ENCODE measurements at regions not wholly inside any gene's neighbourhood (a gene's known extent, or its start where the extent isn't known, plus 50 kb on each side); places are given as distances from the start of the nearest gene placed in this dataset.

DNA sequence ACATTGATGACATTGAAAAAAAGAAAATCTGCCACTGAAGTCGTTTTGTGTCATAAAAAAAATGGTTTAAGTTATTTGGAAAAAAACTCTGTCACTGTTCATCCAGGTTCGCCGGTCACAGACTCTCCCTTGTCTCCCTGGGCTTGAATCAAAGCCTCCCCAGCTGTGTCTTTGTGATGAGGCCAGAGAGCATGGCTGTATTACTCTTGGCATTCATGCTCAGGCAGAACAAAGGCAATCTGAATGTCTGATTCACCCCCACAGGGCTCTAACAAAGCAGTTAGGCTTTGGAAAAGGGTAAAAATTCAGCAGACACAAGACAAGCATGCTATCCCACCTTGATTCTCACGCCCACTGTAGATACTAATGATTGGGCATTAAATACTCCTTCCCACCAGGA, 304.3 kb upstream of the PLD5 start:
- TF ChIP-seq, protein P1, sequence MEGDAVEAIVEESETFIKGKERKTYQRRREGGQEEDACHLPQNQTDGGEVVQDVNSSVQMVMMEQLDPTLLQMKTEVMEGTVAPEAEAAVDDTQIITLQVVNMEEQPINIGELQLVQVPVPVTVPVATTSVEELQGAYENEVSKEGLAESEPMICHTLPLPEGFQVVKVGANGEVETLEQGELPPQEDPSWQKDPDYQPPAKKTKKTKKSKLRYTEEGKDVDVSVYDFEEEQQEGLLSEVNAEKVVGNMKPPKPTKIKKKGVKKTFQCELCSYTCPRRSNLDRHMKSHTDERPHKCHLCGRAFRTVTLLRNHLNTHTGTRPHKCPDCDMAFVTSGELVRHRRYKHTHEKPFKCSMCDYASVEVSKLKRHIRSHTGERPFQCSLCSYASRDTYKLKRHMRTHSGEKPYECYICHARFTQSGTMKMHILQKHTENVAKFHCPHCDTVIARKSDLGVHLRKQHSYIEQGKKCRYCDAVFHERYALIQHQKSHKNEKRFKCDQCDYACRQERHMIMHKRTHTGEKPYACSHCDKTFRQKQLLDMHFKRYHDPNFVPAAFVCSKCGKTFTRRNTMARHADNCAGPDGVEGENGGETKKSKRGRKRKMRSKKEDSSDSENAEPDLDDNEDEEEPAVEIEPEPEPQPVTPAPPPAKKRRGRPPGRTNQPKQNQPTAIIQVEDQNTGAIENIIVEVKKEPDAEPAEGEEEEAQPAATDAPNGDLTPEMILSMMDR (conservative IDR thresholded peaks at IDR 0.05 in 1 of 2, IDR thresholded peaks at IDR 0.05 in 1 of 2; ENCODE audit: low read depth in 1 of 2, low read length in 2 of 2) = no peak
- TF ChIP-seq EZH2 (IDR thresholded peaks at IDR 0.05; ENCODE audit: low read length, missing control alignments) = no peak
